ENCODE measurements at regions not wholly inside any gene's neighbourhood (a gene's known extent, or its start where the extent isn't known, plus 50 kb on each side); places are given as distances from the start of the nearest gene placed in this dataset.

DNA sequence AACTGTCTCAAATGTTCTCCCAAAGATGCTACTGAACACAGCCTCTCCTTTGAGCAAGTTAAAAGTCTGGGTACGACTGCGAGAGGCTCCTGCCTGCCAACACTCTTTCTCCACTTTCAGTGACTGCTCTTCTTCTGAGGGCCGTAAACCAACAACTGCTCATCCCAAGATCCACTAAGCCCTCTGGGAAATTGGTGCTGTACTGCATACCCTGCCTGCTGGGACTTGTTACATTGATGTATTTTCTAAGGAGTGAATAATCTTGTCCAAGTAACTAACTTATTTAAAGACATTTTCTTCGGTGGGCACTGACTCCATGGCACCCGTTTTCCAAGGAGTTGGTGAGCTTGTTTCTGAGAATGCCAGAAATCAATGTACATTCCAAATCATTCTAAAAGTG lies 87.2 kb downstream of the ZNF280B start:
- TF ChIP-seq, protein P1, sequence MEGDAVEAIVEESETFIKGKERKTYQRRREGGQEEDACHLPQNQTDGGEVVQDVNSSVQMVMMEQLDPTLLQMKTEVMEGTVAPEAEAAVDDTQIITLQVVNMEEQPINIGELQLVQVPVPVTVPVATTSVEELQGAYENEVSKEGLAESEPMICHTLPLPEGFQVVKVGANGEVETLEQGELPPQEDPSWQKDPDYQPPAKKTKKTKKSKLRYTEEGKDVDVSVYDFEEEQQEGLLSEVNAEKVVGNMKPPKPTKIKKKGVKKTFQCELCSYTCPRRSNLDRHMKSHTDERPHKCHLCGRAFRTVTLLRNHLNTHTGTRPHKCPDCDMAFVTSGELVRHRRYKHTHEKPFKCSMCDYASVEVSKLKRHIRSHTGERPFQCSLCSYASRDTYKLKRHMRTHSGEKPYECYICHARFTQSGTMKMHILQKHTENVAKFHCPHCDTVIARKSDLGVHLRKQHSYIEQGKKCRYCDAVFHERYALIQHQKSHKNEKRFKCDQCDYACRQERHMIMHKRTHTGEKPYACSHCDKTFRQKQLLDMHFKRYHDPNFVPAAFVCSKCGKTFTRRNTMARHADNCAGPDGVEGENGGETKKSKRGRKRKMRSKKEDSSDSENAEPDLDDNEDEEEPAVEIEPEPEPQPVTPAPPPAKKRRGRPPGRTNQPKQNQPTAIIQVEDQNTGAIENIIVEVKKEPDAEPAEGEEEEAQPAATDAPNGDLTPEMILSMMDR (IDR thresholded peaks at IDR 0.05) = no peak
- TF ChIP-seq POLR2A (IDR thresholded peaks at IDR 0.05) = no peak

All from uterus (tissue), 2 donors.